MG63 (cell line): ENCODE measurements at regions not wholly inside any gene's neighbourhood (a gene's known extent, or its start where the extent isn't known, plus 50 kb on each side); places are given as distances from the start of the nearest gene placed in this dataset.

Experiments used
- DNase-seq: peaks from one replicate; pipeline ENCODE4 v3.0.0-alpha.2; 2020
- H3K27me3 ChIP-seq: fragments of 250-450 bp; sonication (Bioruptor Pico); 2 replicates; pipeline ENCODE4 v1.5.1; 2020; ENCODE audit warnings: mild to moderate bottlenecking, moderate library complexity
- H3K36me3 ChIP-seq: fragments of 250-450 bp; sonication (Bioruptor Pico); 2 replicates; pipeline ENCODE4 v1.5.1; 2020; ENCODE audit warnings: mild to moderate bottlenecking, moderate library complexity
- H3K4me3 ChIP-seq: fragments of 250-450 bp; sonication (Bioruptor Pico); 2 replicates; pipeline ENCODE4 v1.5.1; 2020; ENCODE audit warnings: mild to moderate bottlenecking, moderate library complexity
- H3K9me3 ChIP-seq: fragments of 250-450 bp; sonication (Bioruptor Pico); 2 replicates; pipeline ENCODE4 v1.5.1; 2020; ENCODE audit warnings: mild to moderate bottlenecking, moderate library complexity

GRCh38 chr7:142413280-142414000, 155.6 kb upstream of the PRSS58 start:
- H3K27me3 ChIP-seq = no peaks in the 10 kb centered on the region
- H3K9me3 ChIP-seq = no peaks in the 10 kb centered on the region
- H3K4me3 ChIP-seq = no peak overlapping the region
- no peaks in the 10 kb centered on the region for H3K36me3 ChIP-seq
- DNase-seq = no peak

GRCh38 chr7:142412551-142413193, 154.8 kb upstream of the PRSS58 start:
- peak; percentile 41 for DNase-seq

GRCh38 chr7:142409471-142409870, 151.6 kb upstream of the PRSS58 start:
- DNase-seq = no peak
- no peak overlapping the region for H3K4me3 ChIP-seq
- H3K9me3 ChIP-seq = no peaks in the 10 kb centered on the region
- no peaks in the 10 kb centered on the region for H3K27me3 ChIP-seq
- no peaks in the 10 kb centered on the region for H3K36me3 ChIP-seq

More at GRCh38 chr7:142412551-142413193, 154.8 kb upstream of the PRSS58 start:
- Histone ChIP-seq H3K4me3 (no peak overlapping the region), H3K36me3 (no peaks in the 10 kb centered on the region), H3K27me3 (no peaks in the 10 kb centered on the region), H3K9me3 (no peaks in the 10 kb centered on the region)

- H3K36me3 ChIP-seq = no peaks in the 10 kb centered on the region
- no peak overlapping the region for H3K4me3 ChIP-seq
- H3K27me3 ChIP-seq = no peaks in the 10 kb centered on the region
- H3K9me3 ChIP-seq = no peaks in the 10 kb centered on the region
- no peak for DNase-seq
These were observed 150.9 kb upstream of the PRSS58 start for GRCh38 chr7:142408794-142409193.

GRCh38 chr7:142407939-142408570, 150.2 kb upstream of the PRSS58 start:
- Histone ChIP-seq H3K4me3 (peak overlapping the region; percentile 37), H3K27me3 (no peaks in the 10 kb centered on the region), H3K36me3 (no peaks in the 10 kb centered on the region), H3K9me3 (no peaks in the 10 kb centered on the region)
- DNase-seq = no peak

- Histone ChIP-seq H3K9me3 (no peaks in the 10 kb centered on the region), H3K4me3 (no peak overlapping the region), H3K36me3 (no peaks in the 10 kb centered on the region), H3K27me3 (no peaks in the 10 kb centered on the region)
- peak; percentile 22 for DNase-seq
These were observed 147.4 kb upstream of the PRSS58 start for GRCh38 chr7:142405122-142405765.

- Histone ChIP-seq H3K9me3 (no peaks in the 10 kb centered on the region), H3K36me3 (no peaks in the 10 kb centered on the region), H3K4me3 (no peak overlapping the region), H3K27me3 (no peaks in the 10 kb centered on the region)
- DNase-seq = no peak
These were observed 144.1 kb upstream of the PRSS58 start for GRCh38 chr7:142401951-142402350.

- no peaks in the 10 kb centered on the region for H3K27me3 ChIP-seq
- DNase-seq = no peak
- no peak overlapping the region for H3K4me3 ChIP-seq
- H3K36me3 ChIP-seq = no peaks in the 10 kb centered on the region
- H3K9me3 ChIP-seq = no peaks in the 10 kb centered on the region
These were observed 142.2 kb upstream of the PRSS58 start for GRCh38 chr7:142400042-142400533.

- no peaks in the 10 kb centered on the region for H3K36me3 ChIP-seq
- DNase-seq = no peak
- no peak overlapping the region for H3K4me3 ChIP-seq
- no peaks in the 10 kb centered on the region for H3K9me3 ChIP-seq
- H3K27me3 ChIP-seq = no peaks in the 10 kb centered on the region
These were observed 133.5 kb upstream of the PRSS58 start for GRCh38 chr7:142391191-142391992.

GRCh38 chr7:142389544-142389943, 131.7 kb upstream of the PRSS58 start:
- Histone ChIP-seq H3K4me3 (no peak overlapping the region), H3K27me3 (no peaks in the 10 kb centered on the region), H3K9me3 (no peaks in the 10 kb centered on the region), H3K36me3 (no peaks in the 10 kb centered on the region)
- DNase-seq = no peak

GRCh38 chr7:142385491-142386340, 127.9 kb upstream of the PRSS58 start:
- Histone ChIP-seq H3K27me3 (no peaks in the 10 kb centered on the region), H3K36me3 (no peaks in the 10 kb centered on the region), H3K9me3 (no peaks in the 10 kb centered on the region), H3K4me3 (no peak overlapping the region)
- peak; percentile 23 for DNase-seq

GRCh38 chr7:142384493-142384922, 126.7 kb upstream of the PRSS58 start:
- Histone ChIP-seq H3K27me3 (no peaks in the 10 kb centered on the region), H3K4me3 (no peak overlapping the region), H3K36me3 (no peaks in the 10 kb centered on the region), H3K9me3 (no peaks in the 10 kb centered on the region)
- DNase-seq = peak; percentile 87

- no peak overlapping the region for H3K4me3 ChIP-seq
These were observed 126.1 kb upstream of the PRSS58 start for GRCh38 chr7:142383841-142384492.

GRCh38 chr7:142381727-142382390, 124.0 kb upstream of the PRSS58 start:
- H3K9me3 ChIP-seq = no peaks in the 10 kb centered on the region
- DNase-seq = no peak
- no peaks in the 10 kb centered on the region for H3K36me3 ChIP-seq
- H3K27me3 ChIP-seq = no peaks in the 10 kb centered on the region
- no peak overlapping the region for H3K4me3 ChIP-seq

More at GRCh38 chr7:142383841-142384492, 126.1 kb upstream of the PRSS58 start:
- H3K36me3 ChIP-seq = no peaks in the 10 kb centered on the region
- DNase-seq = no peak
- H3K27me3 ChIP-seq = no peaks in the 10 kb centered on the region
- no peaks in the 10 kb centered on the region for H3K9me3 ChIP-seq

- Histone ChIP-seq H3K27me3 (no peaks in the 10 kb centered on the region), H3K4me3 (no peak overlapping the region), H3K36me3 (no peaks in the 10 kb centered on the region), H3K9me3 (no peaks in the 10 kb centered on the region)
- DNase-seq = no peak
These were observed 122.2 kb upstream of the PRSS58 start for GRCh38 chr7:142380069-142380468.
